ENCODE measurements at regions not wholly inside any gene's neighbourhood (a gene's known extent, or its start where the extent isn't known, plus 50 kb on each side); places are given as distances from the start of the nearest gene placed in this dataset.

DNA sequence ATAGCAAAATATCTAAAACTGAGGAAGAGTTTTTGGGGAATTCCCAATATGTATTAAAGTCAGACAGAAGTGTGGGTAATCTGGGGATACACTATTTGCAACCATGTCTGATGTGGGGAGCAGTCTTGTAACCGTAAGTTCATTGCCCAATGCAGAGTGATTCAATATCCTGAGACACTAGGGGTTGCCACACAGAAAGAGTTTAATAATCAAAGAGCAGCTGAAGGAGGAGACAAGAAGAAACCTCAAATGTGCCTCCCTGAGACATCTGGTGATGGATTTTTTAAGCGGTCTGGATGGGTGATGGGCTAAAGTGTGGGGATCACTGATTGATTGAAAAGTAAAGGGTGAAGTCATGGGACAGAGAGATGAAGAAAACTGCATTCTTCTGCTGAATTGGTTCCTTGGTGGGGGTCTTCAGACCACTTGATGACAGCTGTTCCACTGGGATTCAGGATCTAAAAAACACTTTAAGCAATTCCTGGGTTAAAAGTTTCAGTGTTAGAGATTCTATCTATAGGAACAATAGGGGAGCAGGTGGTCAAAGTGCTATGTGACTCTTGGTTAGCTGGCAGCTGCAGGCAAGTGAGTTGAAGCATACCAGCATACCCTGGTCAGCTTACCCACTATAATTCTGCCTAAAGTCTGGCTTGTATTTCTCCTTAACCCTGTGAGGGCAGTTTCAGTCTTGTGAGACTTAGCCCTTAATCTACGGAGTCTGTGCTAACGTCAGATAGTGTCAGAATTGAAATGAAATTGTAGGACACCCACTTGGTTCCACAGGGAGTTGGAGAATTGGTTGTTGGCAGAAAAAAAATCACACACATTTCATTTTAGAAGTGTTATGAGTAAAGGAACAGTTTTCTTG, 425.9 kb upstream of the TGFBR2 start:
- H3K27ac ChIP-seq, result no peak overlapping the region
- TF ChIP-seq, protein P1, sequence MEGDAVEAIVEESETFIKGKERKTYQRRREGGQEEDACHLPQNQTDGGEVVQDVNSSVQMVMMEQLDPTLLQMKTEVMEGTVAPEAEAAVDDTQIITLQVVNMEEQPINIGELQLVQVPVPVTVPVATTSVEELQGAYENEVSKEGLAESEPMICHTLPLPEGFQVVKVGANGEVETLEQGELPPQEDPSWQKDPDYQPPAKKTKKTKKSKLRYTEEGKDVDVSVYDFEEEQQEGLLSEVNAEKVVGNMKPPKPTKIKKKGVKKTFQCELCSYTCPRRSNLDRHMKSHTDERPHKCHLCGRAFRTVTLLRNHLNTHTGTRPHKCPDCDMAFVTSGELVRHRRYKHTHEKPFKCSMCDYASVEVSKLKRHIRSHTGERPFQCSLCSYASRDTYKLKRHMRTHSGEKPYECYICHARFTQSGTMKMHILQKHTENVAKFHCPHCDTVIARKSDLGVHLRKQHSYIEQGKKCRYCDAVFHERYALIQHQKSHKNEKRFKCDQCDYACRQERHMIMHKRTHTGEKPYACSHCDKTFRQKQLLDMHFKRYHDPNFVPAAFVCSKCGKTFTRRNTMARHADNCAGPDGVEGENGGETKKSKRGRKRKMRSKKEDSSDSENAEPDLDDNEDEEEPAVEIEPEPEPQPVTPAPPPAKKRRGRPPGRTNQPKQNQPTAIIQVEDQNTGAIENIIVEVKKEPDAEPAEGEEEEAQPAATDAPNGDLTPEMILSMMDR (IDR thresholded peaks at IDR 0.05), result no peak
- no peak for TF ChIP-seq ZFX (IDR thresholded peaks at IDR 0.05; ENCODE audit: borderline replicate concordance)

DNA sequence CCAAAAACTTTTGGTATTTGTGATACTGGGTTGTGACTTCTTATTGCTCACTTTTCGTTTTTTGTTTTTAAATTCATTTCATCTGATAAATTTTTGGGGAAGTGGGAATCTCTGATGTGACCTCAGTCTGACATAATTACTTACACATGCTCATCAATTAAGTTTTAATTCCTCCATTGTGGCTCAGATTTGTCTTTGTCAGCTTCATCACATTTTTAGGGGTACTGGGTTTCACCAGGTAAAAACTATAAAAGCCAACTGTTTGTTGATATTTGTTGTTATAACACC, 425.3 kb upstream of the TGFBR2 start:
- TF ChIP-seq, protein P1 (IDR thresholded peaks at IDR 0.05), result no peak
- no peak for TF ChIP-seq ZFX (IDR thresholded peaks at IDR 0.05; ENCODE audit: borderline replicate concordance)

DNA sequence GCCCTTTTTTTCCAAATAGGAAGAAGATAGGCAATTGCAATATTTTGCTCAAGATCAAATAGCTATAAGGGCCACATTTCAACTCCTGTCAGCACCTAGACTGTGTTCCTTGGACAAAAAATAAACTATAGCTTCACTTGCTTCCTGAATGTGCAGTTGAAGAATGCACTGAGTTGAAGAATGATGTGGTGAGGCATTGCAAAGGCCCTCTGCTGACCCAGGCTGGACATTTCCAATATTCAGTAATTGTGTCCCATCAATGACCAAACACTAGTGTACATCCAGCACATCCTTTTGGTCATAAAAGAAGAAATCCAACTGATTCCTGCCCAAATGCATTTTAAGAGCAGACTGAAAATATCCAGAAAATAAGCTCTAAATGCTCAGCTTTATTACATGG, 424.8 kb upstream of the TGFBR2 start:
- TF ChIP-seq ZFX (IDR thresholded peaks at IDR 0.05; ENCODE audit: borderline replicate concordance), result no peak
- TF ChIP-seq, protein P1 (IDR thresholded peaks at IDR 0.05), result no peak
- H3K27ac ChIP-seq, result no peak overlapping the region

More for the DNA sequence above, 425.3 kb upstream of the TGFBR2 start:
- no peak overlapping the region for H3K27ac ChIP-seq

DNA sequence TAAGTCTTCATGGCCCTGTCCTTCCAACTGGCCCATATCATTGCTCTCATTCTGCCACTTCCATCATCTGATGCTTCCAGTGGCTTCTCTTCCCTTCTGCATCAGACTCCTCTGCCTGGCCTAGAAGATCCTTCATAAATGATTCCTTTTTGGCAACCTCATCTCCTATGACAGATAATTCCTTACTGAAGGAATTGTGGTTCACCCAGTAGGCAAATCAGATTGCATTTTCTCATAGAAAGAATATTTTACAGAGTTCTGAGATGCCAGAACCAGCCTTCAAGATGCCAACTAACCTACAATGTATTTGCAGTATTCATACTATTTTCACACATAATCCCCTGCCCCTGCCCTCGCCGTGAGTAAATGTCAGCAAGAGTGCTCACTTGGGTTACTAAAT, 423.0 kb upstream of the TGFBR2 start:
- no peak overlapping the region for H3K27ac ChIP-seq
- TF ChIP-seq ZFX (IDR thresholded peaks at IDR 0.05; ENCODE audit: borderline replicate concordance), result no peak
- TF ChIP-seq, protein P1 (IDR thresholded peaks at IDR 0.05), result no peak

DNA sequence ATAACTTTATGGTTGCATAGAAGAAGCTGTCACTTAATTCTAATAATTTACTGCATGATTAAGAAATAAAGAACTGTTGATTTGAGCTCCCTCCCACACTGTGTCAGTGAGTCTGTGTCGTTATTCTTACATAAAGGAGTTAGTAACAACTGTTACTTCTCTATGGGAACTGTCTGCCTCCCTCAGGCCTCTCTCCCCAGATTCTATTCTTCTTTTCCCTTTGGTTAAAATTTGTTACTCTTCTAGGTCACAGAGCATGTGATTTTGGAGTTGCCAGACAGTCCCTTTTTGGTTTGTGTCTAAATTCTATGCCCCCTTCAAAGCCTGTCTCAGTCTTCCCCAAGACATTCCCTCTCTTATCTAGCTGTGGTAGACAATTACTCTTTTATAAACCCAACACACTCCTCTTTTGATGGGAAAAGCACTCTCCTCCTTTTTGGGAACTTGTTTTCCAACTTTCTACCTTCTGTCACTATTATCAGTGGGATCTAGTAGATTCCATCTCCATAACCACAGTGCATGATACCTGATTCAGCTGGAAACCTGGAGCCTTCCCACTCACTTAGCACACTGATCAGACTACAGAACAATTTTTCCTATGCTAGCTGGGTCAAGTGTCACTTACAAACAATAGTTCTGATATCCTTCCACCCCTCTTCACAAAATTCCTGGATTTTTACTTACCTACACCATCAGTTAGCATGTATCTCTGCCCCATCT, 422.1 kb upstream of the TGFBR2 start:
- H3K27ac ChIP-seq, result no peak overlapping the region

DNA sequence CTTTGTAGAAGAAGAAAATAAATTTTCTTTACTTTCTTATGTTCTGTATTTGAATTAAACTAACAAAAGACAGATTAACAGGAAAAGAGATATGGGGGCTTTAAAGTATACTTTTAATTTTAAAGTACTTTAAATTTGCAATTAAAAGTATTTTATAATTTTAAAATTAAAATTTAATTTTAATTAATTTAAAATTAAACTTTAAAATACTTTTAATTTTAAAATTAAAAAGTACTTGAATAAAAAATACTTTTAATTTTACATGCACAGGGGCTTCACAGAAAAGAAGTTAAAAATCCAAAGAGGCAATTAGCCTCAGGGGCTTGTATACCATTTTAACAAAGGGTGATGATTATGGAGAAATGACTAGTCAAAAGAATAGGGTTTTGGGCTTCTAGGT, 420.5 kb upstream of the TGFBR2 start:
- no peak overlapping the region for H3K27ac ChIP-seq
- no peak for TF ChIP-seq ZFX (IDR thresholded peaks at IDR 0.05; ENCODE audit: borderline replicate concordance)
- TF ChIP-seq, protein P1 (IDR thresholded peaks at IDR 0.05), result no peak

More for the DNA sequence above, 422.1 kb upstream of the TGFBR2 start:
- no peak for TF ChIP-seq ZFX (IDR thresholded peaks at IDR 0.05; ENCODE audit: borderline replicate concordance)
- TF ChIP-seq, protein P1 (IDR thresholded peaks at IDR 0.05), result no peak

DNA sequence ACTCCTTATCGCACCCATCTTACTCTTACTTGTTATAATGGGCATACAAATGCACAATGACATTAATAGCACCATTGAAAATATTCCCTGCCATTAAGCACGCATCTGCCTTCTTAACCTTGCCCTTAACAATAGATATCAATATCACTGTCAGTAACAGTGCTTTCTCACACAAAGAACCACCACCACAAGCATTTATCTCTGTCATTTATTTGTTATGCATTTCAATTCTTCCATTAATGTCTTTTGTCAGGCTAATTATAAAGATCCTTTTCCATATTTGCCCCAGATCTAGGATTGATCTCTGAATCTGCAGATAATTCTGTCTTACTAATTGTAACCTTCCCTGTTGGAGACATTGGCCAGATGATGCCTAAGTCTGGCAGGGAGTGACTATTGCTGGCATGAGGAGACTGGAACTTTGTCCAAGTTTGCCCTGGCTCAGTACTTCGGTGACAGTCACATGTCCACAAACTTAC, 419.6 kb upstream of the TGFBR2 start:
- TF ChIP-seq, protein P1 (IDR thresholded peaks at IDR 0.05), result no peak
- no peak for TF ChIP-seq ZFX (IDR thresholded peaks at IDR 0.05; ENCODE audit: borderline replicate concordance)
- no peak overlapping the region for H3K27ac ChIP-seq

All from 22Rv1 (cell line).